MM.1S (cell line): ENCODE measurements at regions not wholly inside any gene's neighbourhood (a gene's known extent, or its start where the extent isn't known, plus 50 kb on each side); places are given as distances from the start of the nearest gene placed in this dataset.
A peak's percentile ranks its signal among the peaks of the same experiment; 100 is the strongest.

Experiments used
- DNase-seq: peaks from one replicate; pipeline ENCODE4 v3.0.0-alpha.2; 2015
- H2AFZ ChIP-seq: fragments of 300-600 bp; sonication (generic); 2 replicates; pipeline ENCODE4 v1.6.0; 2016; ENCODE audit warnings: antibody characterized with exemption, low read length
- H3F3A ChIP-seq: fragments of 300-600 bp; sonication (generic); 2 replicates; pipeline ENCODE4 v1.6.1; 2016; ENCODE audit warnings: mild to moderate bottlenecking, antibody characterized with exemption, low read length, moderate library complexity, mixed read lengths; ENCODE audit not compliant: insufficient read depth
- H3K27ac ChIP-seq: fragments of 300-600 bp; sonication (generic); 2 replicates; pipeline ENCODE4 v1.5.1; 2016; ENCODE audit warnings: mild to moderate bottlenecking, low read length
- H3K27me3 ChIP-seq: fragments of 300-600 bp; sonication (generic); replicated peaks from 2 replicates; pipeline ENCODE4 v1.6.0; 2016; ENCODE audit warnings: low read length; ENCODE audit not compliant: insufficient read depth
- H3K36me3 ChIP-seq: fragments of 300-600 bp; sonication (generic); replicated peaks from 2 replicates; pipeline ENCODE4 v1.6.1; 2016; ENCODE audit warnings: mild to moderate bottlenecking, low read length, mixed read lengths; ENCODE audit not compliant: insufficient read depth
- H3K4me1 ChIP-seq: fragments of 300-600 bp; sonication (generic); 2 replicates; pipeline ENCODE4 v1.6.1; 2016; ENCODE audit warnings: low read length, mixed read lengths
- H3K4me2 ChIP-seq: fragments of 300-600 bp; sonication (generic); 2 replicates; pipeline ENCODE4 v1.6.0; 2016; ENCODE audit warnings: low read depth, low read length
- H3K4me3 ChIP-seq: fragments of 300-600 bp; sonication (generic); 2 replicates; pipeline ENCODE4 v1.5.1; 2016; ENCODE audit warnings: low read length, mixed read lengths
- H3K79me2 ChIP-seq: fragments of 300-600 bp; sonication (generic); 2 replicates; pipeline ENCODE4 v1.6.1; 2016; ENCODE audit warnings: mixed run types, low read length, mixed read lengths
- H3K9ac ChIP-seq: fragments of 300-600 bp; sonication (generic); 2 replicates; pipeline ENCODE4 v1.6.1; 2016; ENCODE audit warnings: low read length, mixed read lengths
- H3K9me2 ChIP-seq: fragments of 300-600 bp; sonication (generic); replicated peaks from 2 replicates; pipeline ENCODE4 v1.6.1; 2016; ENCODE audit warnings: mild to moderate bottlenecking, low read length, mixed read lengths; ENCODE audit not compliant: insufficient read depth
- H3K9me3 ChIP-seq: fragments of 300-600 bp; sonication (generic); replicated peaks from 2 replicates; pipeline ENCODE4 v1.6.1; 2016; ENCODE audit warnings: mild to moderate bottlenecking, low read length, mixed read lengths; ENCODE audit not compliant: insufficient read depth
- H4K20me1 ChIP-seq: fragments of 300-600 bp; sonication (generic); 2 replicates; pipeline ENCODE4 v1.6.1; 2016; ENCODE audit warnings: mild to moderate bottlenecking, low read length, moderate library complexity, mixed read lengths; ENCODE audit not compliant: insufficient read depth
- CTCF ChIP-seq: fragments of 300-600 bp; sonication (generic); IDR thresholded peaks from 2 replicates; pipeline ENCODE4 v1.5.1; 2016; ENCODE audit warnings: antibody characterized with exemption, low read length, mixed read lengths
- EZH2 ChIP-seq: fragments of 300-600 bp; sonication (generic); optimal IDR thresholded peaks from 2 replicates; pipeline ENCODE3; 2017; ENCODE audit warnings: low read depth, mild to moderate bottlenecking, antibody characterized with exemption, low read length, mixed read lengths
- EZH2phosphoT487 ChIP-seq: fragments of 300-600 bp; sonication (generic); IDR thresholded peaks from 2 replicates; pipeline ENCODE4 v1.6.1; 2018; ENCODE audit warnings: antibody characterized with exemption, low read length

- H3K9me3 ChIP-seq, result no peaks in the 10 kb centered on the region
- no peak overlapping the region for H3K9ac ChIP-seq
- DNase-seq, result no peak
- H3K4me3 ChIP-seq, result no peak overlapping the region
- no peaks in the 10 kb centered on the region for H4K20me1 ChIP-seq
- no peak overlapping the region for H2AFZ ChIP-seq
- no peaks in the 10 kb centered on the region for H3K79me2 ChIP-seq
- H3K9me2 ChIP-seq, result no peaks in the 10 kb centered on the region
- TF ChIP-seq EZH2phosphoT487 (no peak), CTCF (no peak), EZH2 (no peak)
- peaks cover 14% of the 10 kb centered on the region for H3F3A ChIP-seq
- no peaks in the 10 kb centered on the region for H3K27me3 ChIP-seq
- H3K27ac ChIP-seq, result no peak overlapping the region
- H3K36me3 ChIP-seq, result no peaks in the 10 kb centered on the region
- no peak overlapping the region for H3K4me2 ChIP-seq
- H3K4me1 ChIP-seq, result peaks cover 24% of the 10 kb centered on the region
Observed at GRCh38 chr12:66744461-66744860, 65.6 kb upstream of the GRIP1 start.

- no peak for TF ChIP-seq EZH2phosphoT487
- Histone ChIP-seq H3K27me3 (no peaks in the 10 kb centered on the region), H3F3A (peaks cover 14% of the 10 kb centered on the region), H4K20me1 (no peaks in the 10 kb centered on the region), H2AFZ (no peak overlapping the region), H3K9me3 (no peaks in the 10 kb centered on the region), H3K79me2 (no peaks in the 10 kb centered on the region), H3K9ac (no peak overlapping the region), H3K27ac (no peak overlapping the region), H3K4me1 (peaks cover 24% of the 10 kb centered on the region), H3K9me2 (no peaks in the 10 kb centered on the region), H3K36me3 (no peaks in the 10 kb centered on the region), H3K4me3 (no peak overlapping the region), H3K4me2 (no peak overlapping the region)
- DNase-seq, result no peak
Observed at GRCh38 chr12:66744956-66745383, 66.1 kb upstream of the GRIP1 start.

- TF ChIP-seq CTCF (no peak), EZH2 (no peak), EZH2phosphoT487 (no peak)
- H3K36me3 ChIP-seq, result no peaks in the 10 kb centered on the region
- no peak for DNase-seq
- no peak overlapping the region for H3K9ac ChIP-seq
- no peak overlapping the region for H3K4me3 ChIP-seq
- peaks cover 30% of the 10 kb centered on the region for H3K4me1 ChIP-seq
- H4K20me1 ChIP-seq, result no peaks in the 10 kb centered on the region
- no peaks in the 10 kb centered on the region for H3K79me2 ChIP-seq
- no peak overlapping the region for H2AFZ ChIP-seq
- H3K27ac ChIP-seq, result no peak overlapping the region
- no peaks in the 10 kb centered on the region for H3K27me3 ChIP-seq
- H3K9me2 ChIP-seq, result no peaks in the 10 kb centered on the region
- H3K4me2 ChIP-seq, result no peak overlapping the region
- no peaks in the 10 kb centered on the region for H3K9me3 ChIP-seq
- H3F3A ChIP-seq, result peaks cover 14% of the 10 kb centered on the region
Observed at GRCh38 chr12:66746489-66747201, 67.8 kb upstream of the GRIP1 start.

GRCh38 chr12:66751432-66752113 lies 72.7 kb upstream of the GRIP1 start:
- Histone ChIP-seq H3K9me2 (no peaks in the 10 kb centered on the region), H3K9ac (no peak overlapping the region), H3K9me3 (no peaks in the 10 kb centered on the region), H3F3A (peaks cover 3% of the 10 kb centered on the region; the same call in 1 of the 2 replicates), H3K36me3 (no peaks in the 10 kb centered on the region), H3K27me3 (no peaks in the 10 kb centered on the region), H3K27ac (no peak overlapping the region; the same call in 1 of the 2 replicates), H3K4me3 (no peak overlapping the region), H3K4me1 (peaks cover 30% of the 10 kb centered on the region), H4K20me1 (no peaks in the 10 kb centered on the region), H3K4me2 (peak overlapping the region; percentile 10), H2AFZ (no peak overlapping the region), H3K79me2 (no peaks in the 10 kb centered on the region)
- TF ChIP-seq EZH2phosphoT487, result no peak
- no peak for TF ChIP-seq EZH2
- no peak for TF ChIP-seq CTCF
- peak; percentile 40 for DNase-seq
